ENCODE measurements at regions not wholly inside any gene's neighbourhood (a gene's known extent, or its start where the extent isn't known, plus 50 kb on each side); places are given as distances from the start of the nearest gene placed in this dataset.

GRCh38 chr5:167819406-167819805 lies 472.0 kb upstream of the WWC1 start:
- Histone ChIP-seq H3K36me3 (ENCODE audit: insufficient read depth, low read length) (no peaks in the 10 kb centered on the region), H3K9ac (ENCODE audit: low read length) (no peak overlapping the region), H3F3A (ENCODE audit: insufficient read depth, low read length, poor library complexity, severe bottlenecking) (no peaks in the 10 kb centered on the region), H3K27ac (ENCODE audit: low read length) (no peak overlapping the region), H2AFZ (ENCODE audit: low read depth, low read length) (no peak overlapping the region), H3K9me2 (ENCODE audit: insufficient read depth, low read length) (no peaks in the 10 kb centered on the region), H3K27me3 (ENCODE audit: insufficient read depth, low read depth, low read length) (no peaks in the 10 kb centered on the region), H3K9me3 (ENCODE audit: low read length) (no peaks in the 10 kb centered on the region), H3K79me2 (replicated peaks; ENCODE audit: insufficient read depth, low read length) (no peaks in the 10 kb centered on the region), H3K4me2 (ENCODE audit: low read length) (no peak overlapping the region), H3K4me3 (ENCODE audit: low read length) (no peak overlapping the region), H4K20me1 (ENCODE audit: insufficient read depth) (no peaks in the 10 kb centered on the region)
- TF ChIP-seq EZH2 (IDR thresholded peaks at IDR 0.05; ENCODE audit: borderline replicate concordance, insufficient read depth, low read length, poor library complexity, severe bottlenecking) (no peak), EP300 (conservative IDR thresholded peaks at IDR 0.05; ENCODE audit: poor library complexity, severe bottlenecking) (no peak), SMC3 (conservative IDR thresholded peaks at IDR 0.05; ENCODE audit: poor library complexity) (no peak), TAF1 (IDR thresholded peaks at IDR 0.05; ENCODE audit: low read depth) (no peak)

DNA sequence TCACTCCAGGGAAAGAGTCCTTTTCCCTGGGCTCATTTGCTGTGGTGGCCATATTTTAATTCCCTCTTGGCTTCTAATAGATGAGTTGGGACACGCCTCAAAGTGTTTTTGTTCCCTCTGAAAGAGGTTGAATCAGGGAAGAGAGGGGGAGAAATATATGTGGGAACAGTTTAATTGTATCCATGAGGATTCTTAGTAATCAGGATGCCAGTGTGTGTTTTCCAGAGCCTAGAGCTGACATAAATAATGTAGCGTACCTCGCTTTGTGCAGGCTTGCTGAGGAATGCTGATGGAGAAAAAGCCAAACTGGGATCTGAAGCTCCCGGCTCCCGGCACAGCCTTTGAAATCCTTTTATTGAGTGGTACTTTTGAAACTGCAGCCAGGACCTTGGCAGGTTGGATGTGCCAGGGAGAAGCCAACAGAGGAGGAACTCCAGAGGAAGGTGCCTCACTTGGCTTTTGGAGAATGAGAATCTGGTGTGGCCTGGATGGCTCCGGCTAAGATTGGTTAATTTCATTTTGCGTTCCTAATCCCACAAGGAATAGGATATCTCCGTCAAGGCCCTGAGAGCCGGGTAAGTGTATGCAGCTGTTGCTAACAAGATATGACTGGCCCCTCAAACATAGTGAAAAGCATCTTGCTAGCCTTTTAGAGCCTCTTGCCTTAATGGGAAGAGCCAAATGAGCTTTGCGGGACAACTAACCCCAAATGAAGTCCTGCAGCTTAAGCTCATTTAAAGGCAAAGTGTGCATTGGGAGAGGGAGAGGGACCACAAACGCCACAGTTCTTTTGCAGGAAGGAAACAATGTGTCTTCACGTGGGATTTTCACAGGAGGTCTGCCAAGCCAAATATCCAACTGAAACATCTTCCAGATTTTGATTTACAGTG lies 471.1 kb upstream of the WWC1 start:
- Histone ChIP-seq H3K9me2 (ENCODE audit: insufficient read depth, low read length) (no peaks in the 10 kb centered on the region), H3K4me2 (ENCODE audit: low read length) (no peak overlapping the region), H2AFZ (ENCODE audit: low read depth, low read length) (no peak overlapping the region), H3K27ac (ENCODE audit: low read length) (no peak overlapping the region), H3K27me3 (ENCODE audit: insufficient read depth, low read depth, low read length) (no peaks in the 10 kb centered on the region), H4K20me1 (ENCODE audit: insufficient read depth) (no peaks in the 10 kb centered on the region), H3K4me3 (ENCODE audit: low read length) (no peak overlapping the region), H3K36me3 (ENCODE audit: insufficient read depth, low read length) (no peaks in the 10 kb centered on the region), H3K9ac (ENCODE audit: low read length) (no peak overlapping the region), H3K79me2 (replicated peaks; ENCODE audit: insufficient read depth, low read length) (no peaks in the 10 kb centered on the region), H3K9me3 (ENCODE audit: low read length) (no peaks in the 10 kb centered on the region), H3F3A (ENCODE audit: insufficient read depth, low read length, poor library complexity, severe bottlenecking) (no peaks in the 10 kb centered on the region)
- TF ChIP-seq SMC3 (conservative IDR thresholded peaks at IDR 0.05; ENCODE audit: poor library complexity) (no peak), MXI1 (conservative IDR thresholded peaks at IDR 0.05; ENCODE audit: poor library complexity, severe bottlenecking) (no peak), EP300 (conservative IDR thresholded peaks at IDR 0.05; ENCODE audit: poor library complexity, severe bottlenecking) (no peak), POLR2AphosphoS5 (IDR thresholded peaks at IDR 0.05) (no peak), TAF1 (IDR thresholded peaks at IDR 0.05; ENCODE audit: low read depth) (no peak), EZH2 (IDR thresholded peaks at IDR 0.05; ENCODE audit: borderline replicate concordance, insufficient read depth, low read length, poor library complexity, severe bottlenecking) (no peak), RAD21 (conservative IDR thresholded peaks at IDR 0.05) (no peak), REST (IDR thresholded peaks at IDR 0.05; ENCODE audit: borderline replicate concordance) (no peak)
- TF ChIP-seq, protein P1, sequence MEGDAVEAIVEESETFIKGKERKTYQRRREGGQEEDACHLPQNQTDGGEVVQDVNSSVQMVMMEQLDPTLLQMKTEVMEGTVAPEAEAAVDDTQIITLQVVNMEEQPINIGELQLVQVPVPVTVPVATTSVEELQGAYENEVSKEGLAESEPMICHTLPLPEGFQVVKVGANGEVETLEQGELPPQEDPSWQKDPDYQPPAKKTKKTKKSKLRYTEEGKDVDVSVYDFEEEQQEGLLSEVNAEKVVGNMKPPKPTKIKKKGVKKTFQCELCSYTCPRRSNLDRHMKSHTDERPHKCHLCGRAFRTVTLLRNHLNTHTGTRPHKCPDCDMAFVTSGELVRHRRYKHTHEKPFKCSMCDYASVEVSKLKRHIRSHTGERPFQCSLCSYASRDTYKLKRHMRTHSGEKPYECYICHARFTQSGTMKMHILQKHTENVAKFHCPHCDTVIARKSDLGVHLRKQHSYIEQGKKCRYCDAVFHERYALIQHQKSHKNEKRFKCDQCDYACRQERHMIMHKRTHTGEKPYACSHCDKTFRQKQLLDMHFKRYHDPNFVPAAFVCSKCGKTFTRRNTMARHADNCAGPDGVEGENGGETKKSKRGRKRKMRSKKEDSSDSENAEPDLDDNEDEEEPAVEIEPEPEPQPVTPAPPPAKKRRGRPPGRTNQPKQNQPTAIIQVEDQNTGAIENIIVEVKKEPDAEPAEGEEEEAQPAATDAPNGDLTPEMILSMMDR (IDR thresholded peaks at IDR 0.05; ENCODE audit: poor library complexity, severe bottlenecking), result no peak
